ENCODE measurements at regions not wholly inside any gene's neighbourhood (a gene's known extent, or its start where the extent isn't known, plus 50 kb on each side); places are given as distances from the start of the nearest gene placed in this dataset.

DNA sequence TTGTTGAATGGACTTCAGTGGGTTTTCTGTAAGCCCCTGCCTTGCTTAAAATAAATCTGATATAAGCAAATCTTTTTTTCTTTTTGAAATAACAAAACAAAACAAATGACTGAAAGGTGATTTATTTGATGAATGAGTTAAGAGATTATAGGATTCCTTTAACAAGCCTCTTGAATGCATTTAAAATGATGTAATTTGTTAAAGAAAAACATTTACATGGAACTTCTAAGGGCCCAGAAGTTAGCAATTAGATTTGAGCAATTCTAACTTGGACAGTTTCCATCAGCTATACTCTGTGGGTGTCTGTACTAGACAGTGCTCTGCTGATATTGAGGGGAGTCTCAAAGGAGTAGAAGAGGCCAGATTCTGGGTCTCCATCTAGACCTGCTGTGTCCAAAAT is 143.5 kb upstream of the RAG2 start:
- no peak overlapping the region for H3K27ac Mint-ChIP-seq
- intact Hi-C loops (cut with micrococcal nuclease): no loop called here
- Histone ChIP-seq H3K4me3 (replicated peaks in 1 of 3; ENCODE audit: low read depth in 2 of 3, low read length in 3 of 3) (no peak overlapping the region), H3K79me2 (ENCODE audit: insufficient read depth, low read length) (no peaks in the 10 kb centered on the region), H4K20me1 (ENCODE audit: insufficient read depth, low read length) (no peaks in the 10 kb centered on the region), H3K9me3 (replicated peaks in 1 of 2; ENCODE audit: control insufficient read depth in 1 of 2, insufficient read depth in 1 of 2, low read length in 2 of 2) (no peaks in the 10 kb centered on the region), H3K4me2 (replicated peaks; ENCODE audit: extremely low read depth, low read length, poor library complexity, severe bottlenecking) (no peak overlapping the region), H3K36me3 (replicated peaks in 1 of 2; ENCODE audit: control insufficient read depth in 1 of 2, insufficient read depth in 2 of 2, low read length in 2 of 2) (no peaks in the 10 kb centered on the region), H3K9ac (ENCODE audit: insufficient read depth, low read length, poor library complexity, severe bottlenecking) (no peak overlapping the region), H2AFZ (ENCODE audit: insufficient read depth, low read depth, low read length, poor library complexity, severe bottlenecking) (no peak overlapping the region), H3K27ac (ENCODE audit: low read depth in 1 of 2, low read length in 2 of 2) (no peak overlapping the region), H3K27me3 (ENCODE audit: control insufficient read depth in 2 of 2, insufficient read depth in 2 of 2, low read length in 2 of 2) (peaks cover 0 to 4% of the 10 kb centered on the region in 2 donors), H3K4me1 (ENCODE audit: control insufficient read depth in 1 of 2, insufficient read depth in 2 of 2, low read length in 2 of 2) (no peaks in the 10 kb centered on the region)
- no peaks in the 10 kb centered on the region for H3K36me3 Mint-ChIP-seq
- H3K9me3 Mint-ChIP-seq: peaks cover 0 to 2% (median 0%) of the 10 kb centered on the region in 7 donors
- no peak overlapping the region for H3K4me3 Mint-ChIP-seq
- DNase-seq: no peak
- H3K4me1 Mint-ChIP-seq: peaks cover 5% of the 10 kb centered on the region
- TF ChIP-seq, protein P1, sequence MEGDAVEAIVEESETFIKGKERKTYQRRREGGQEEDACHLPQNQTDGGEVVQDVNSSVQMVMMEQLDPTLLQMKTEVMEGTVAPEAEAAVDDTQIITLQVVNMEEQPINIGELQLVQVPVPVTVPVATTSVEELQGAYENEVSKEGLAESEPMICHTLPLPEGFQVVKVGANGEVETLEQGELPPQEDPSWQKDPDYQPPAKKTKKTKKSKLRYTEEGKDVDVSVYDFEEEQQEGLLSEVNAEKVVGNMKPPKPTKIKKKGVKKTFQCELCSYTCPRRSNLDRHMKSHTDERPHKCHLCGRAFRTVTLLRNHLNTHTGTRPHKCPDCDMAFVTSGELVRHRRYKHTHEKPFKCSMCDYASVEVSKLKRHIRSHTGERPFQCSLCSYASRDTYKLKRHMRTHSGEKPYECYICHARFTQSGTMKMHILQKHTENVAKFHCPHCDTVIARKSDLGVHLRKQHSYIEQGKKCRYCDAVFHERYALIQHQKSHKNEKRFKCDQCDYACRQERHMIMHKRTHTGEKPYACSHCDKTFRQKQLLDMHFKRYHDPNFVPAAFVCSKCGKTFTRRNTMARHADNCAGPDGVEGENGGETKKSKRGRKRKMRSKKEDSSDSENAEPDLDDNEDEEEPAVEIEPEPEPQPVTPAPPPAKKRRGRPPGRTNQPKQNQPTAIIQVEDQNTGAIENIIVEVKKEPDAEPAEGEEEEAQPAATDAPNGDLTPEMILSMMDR (IDR thresholded peaks at IDR 0.05): no peak
- H3K27me3 Mint-ChIP-seq (ENCODE audit: low read depth in 3 of 3): peaks cover 8 to 13% (median 10%) of the 10 kb centered on the region in 3 donors

GRCh38 chr11:36738292-36738861 is 140.3 kb upstream of the RAG2 start:
- peaks cover 0 to 4% of the 10 kb centered on the region in 2 donors for H3K27me3 ChIP-seq (ENCODE audit: control insufficient read depth in 2 of 2, insufficient read depth in 2 of 2, low read length in 2 of 2)
- H4K20me1 ChIP-seq (ENCODE audit: insufficient read depth, low read length): no peaks in the 10 kb centered on the region
- Mint-ChIP-seq H3K27me3 (ENCODE audit: low read depth in 3 of 3) (peaks cover 3 to 11% (median 5%) of the 10 kb centered on the region in 3 donors), H3K9me3 (peaks cover 0 to 6% (median 0%) of the 10 kb centered on the region in 7 donors), H3K27ac (peak overlapping the region in 1 of 7 donors; percentile 66), H3K4me3 (no peak overlapping the region), H3K4me1 (no peaks in the 10 kb centered on the region), H3K36me3 (no peaks in the 10 kb centered on the region)
- H3K9me3 ChIP-seq (replicated peaks in 1 of 2; ENCODE audit: control insufficient read depth in 1 of 2, insufficient read depth in 1 of 2, low read length in 2 of 2): no peaks in the 10 kb centered on the region
- no peak overlapping the region for H2AFZ ChIP-seq (ENCODE audit: insufficient read depth, low read depth, low read length, poor library complexity, severe bottlenecking)
- no peak overlapping the region for H3K4me3 ChIP-seq (replicated peaks in 1 of 3; ENCODE audit: low read depth in 2 of 3, low read length in 3 of 3)
- intact Hi-C loops (cut with micrococcal nuclease): no loop called here
- TF ChIP-seq, protein P1 (IDR thresholded peaks at IDR 0.05): no peak
- H3K4me1 ChIP-seq (ENCODE audit: control insufficient read depth in 1 of 2, insufficient read depth in 2 of 2, low read length in 2 of 2): no peaks in the 10 kb centered on the region
- WGBS (ENCODE audit: insufficient coverage): no CpG with 5 or more reads among the region's 3 CpGs
- H3K4me2 ChIP-seq (replicated peaks; ENCODE audit: extremely low read depth, low read length, poor library complexity, severe bottlenecking): no peak overlapping the region
- H3K79me2 ChIP-seq (ENCODE audit: insufficient read depth, low read length): no peaks in the 10 kb centered on the region
- DNase-seq: no peak
- H3K9ac ChIP-seq (ENCODE audit: insufficient read depth, low read length, poor library complexity, severe bottlenecking): no peak overlapping the region
- no peaks in the 10 kb centered on the region for H3K36me3 ChIP-seq (replicated peaks in 1 of 2; ENCODE audit: control insufficient read depth in 1 of 2, insufficient read depth in 2 of 2, low read length in 2 of 2)
- H3K27ac ChIP-seq (ENCODE audit: low read depth in 1 of 2, low read length in 2 of 2): no peak overlapping the region
